ENCODE measurements at regions not wholly inside any gene's neighbourhood (a gene's known extent, or its start where the extent isn't known, plus 50 kb on each side); places are given as distances from the start of the nearest gene placed in this dataset.

DNA sequence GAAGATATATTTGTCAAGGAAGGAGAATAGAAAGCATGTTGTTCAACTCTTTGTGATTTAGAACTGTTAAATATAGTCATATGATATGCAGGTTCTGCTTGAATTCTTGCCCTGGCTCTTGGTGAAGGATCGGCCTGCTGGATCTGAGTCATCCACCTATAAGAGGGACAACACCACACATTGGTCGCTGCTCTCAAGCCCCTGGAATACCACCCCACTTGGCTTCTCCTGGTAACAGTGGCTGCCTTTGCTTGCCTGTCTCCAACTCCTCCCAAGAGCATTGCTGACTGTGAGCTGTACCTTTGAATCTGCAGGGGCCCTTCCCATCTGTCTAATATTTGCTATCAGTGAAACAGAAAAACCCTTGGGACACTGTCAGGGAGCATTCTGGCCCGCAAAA lies 78.9 kb upstream of the DGKG start:
- TF ChIP-seq CTCF (IDR thresholded peaks at IDR 0.05) (no peak), EZH2 (IDR thresholded peaks at IDR 0.05; ENCODE audit: borderline replicate concordance, insufficient read depth, low read depth, low read length, poor library complexity, severe bottlenecking) (no peak)

Measured in B cell (primary cell).